ENCODE measurements at regions not wholly inside any gene's neighbourhood (a gene's known extent, or its start where the extent isn't known, plus 50 kb on each side); places are given as distances from the start of the nearest gene placed in this dataset.
"Not testable (repeated sequence)": the region's sequence is repeated elsewhere in the genome, so short reads cannot be mapped to it uniquely, and the experiment has no call there.

- ChIA-PET POLR2A (no interaction called here), CTCF (no interaction called here)
- no peak for TF ChIP-seq CTCF (IDR thresholded peaks at IDR 0.05; ENCODE audit: low read depth, low read length)
- Histone ChIP-seq H3K27ac (ENCODE audit: low read depth, low read length) (no peak overlapping the region), H3K4me3 (ENCODE audit: low read depth, low read length) (no peak overlapping the region), H3K27me3 (ENCODE audit: control insufficient read depth, insufficient read depth, low read length) (no peaks in the 10 kb centered on the region), H3K9me3 (ENCODE audit: control insufficient read depth, insufficient read depth, low read length) (no peaks in the 10 kb centered on the region; the same call in 1 of the 2 replicates)
- DNase-seq (ENCODE audit: low read depth, low spot score) = no peak
These were observed 804.6 kb downstream of the EPHA3 start for GRCh38 chr3:89912031-89912430.

GRCh38 chr3:89923921-89924610, 816.6 kb downstream of the EPHA3 start:
- no peak overlapping the region for H3K4me3 ChIP-seq (ENCODE audit: low read depth, low read length)
- H3K27ac ChIP-seq (ENCODE audit: low read depth, low read length) = no peak overlapping the region
- H3K27me3 ChIP-seq (ENCODE audit: control insufficient read depth, insufficient read depth, low read length) = no peaks in the 10 kb centered on the region
- ChIA-PET CTCF (interaction anchor here (0.6 kb wide), 1 partner anchor 85 kb away, joined by 3 read pairs; no protein-coding TSS in a partner anchor), POLR2A (no interaction called here)
- no peak for TF ChIP-seq CTCF (IDR thresholded peaks at IDR 0.05; ENCODE audit: low read depth, low read length)
- no peak for DNase-seq (ENCODE audit: low read depth, low spot score)
- H3K9me3 ChIP-seq (ENCODE audit: control insufficient read depth, insufficient read depth, low read length) = no peaks in the 10 kb centered on the region

GRCh38 chr3:89925976-89926375, 818.6 kb downstream of the EPHA3 start:
- TF ChIP-seq CTCF (IDR thresholded peaks at IDR 0.05; ENCODE audit: low read depth, low read length) = no peak
- CTCF ChIA-PET = no interaction called here
- H3K27me3 ChIP-seq (ENCODE audit: control insufficient read depth, insufficient read depth, low read length) = no peaks in the 10 kb centered on the region
- POLR2A ChIA-PET = no interaction called here
- H3K27ac ChIP-seq (ENCODE audit: low read depth, low read length) = no peak overlapping the region
- DNase-seq (ENCODE audit: low read depth, low spot score) = no peak
- H3K4me3 ChIP-seq (ENCODE audit: low read depth, low read length) = no peak overlapping the region
- no peaks in the 10 kb centered on the region for H3K9me3 ChIP-seq (ENCODE audit: control insufficient read depth, insufficient read depth, low read length)

- ChIA-PET POLR2A (no interaction called here), CTCF (no interaction called here)
- Histone ChIP-seq H3K9me3 (ENCODE audit: control insufficient read depth, insufficient read depth, low read length) (peaks cover 6% of the 10 kb centered on the region), H3K4me3 (ENCODE audit: low read depth, low read length) (no peak overlapping the region), H3K27me3 (ENCODE audit: control insufficient read depth, insufficient read depth, low read length) (no peaks in the 10 kb centered on the region), H3K27ac (ENCODE audit: low read depth, low read length) (no peak overlapping the region)
- DNase-seq (ENCODE audit: low read depth, low spot score) = no peak
- TF ChIP-seq CTCF (IDR thresholded peaks at IDR 0.05; ENCODE audit: low read depth, low read length) = no peak
These were observed 825.5 kb downstream of the EPHA3 start for GRCh38 chr3:89932882-89933281.

- H3K27me3 ChIP-seq (ENCODE audit: control insufficient read depth, insufficient read depth, low read length); H3K27ac ChIP-seq (ENCODE audit: low read depth, low read length); H3K4me3 ChIP-seq (ENCODE audit: low read depth, low read length); POLR2A ChIA-PET; DNase-seq (ENCODE audit: low read depth, low spot score); CTCF ChIA-PET: not testable (repeated sequence)
- H3K9me3 ChIP-seq (ENCODE audit: control insufficient read depth, insufficient read depth, low read length) = peaks cover 11% of the 10 kb centered on the region; the same call in 1 of the 2 replicates
These were observed 837.0 kb downstream of the EPHA3 start for GRCh38 chr3:89944461-89944860.
